ENCODE measurements at regions not wholly inside any gene's neighbourhood (a gene's known extent, or its start where the extent isn't known, plus 50 kb on each side); places are given as distances from the start of the nearest gene placed in this dataset.

DNA sequence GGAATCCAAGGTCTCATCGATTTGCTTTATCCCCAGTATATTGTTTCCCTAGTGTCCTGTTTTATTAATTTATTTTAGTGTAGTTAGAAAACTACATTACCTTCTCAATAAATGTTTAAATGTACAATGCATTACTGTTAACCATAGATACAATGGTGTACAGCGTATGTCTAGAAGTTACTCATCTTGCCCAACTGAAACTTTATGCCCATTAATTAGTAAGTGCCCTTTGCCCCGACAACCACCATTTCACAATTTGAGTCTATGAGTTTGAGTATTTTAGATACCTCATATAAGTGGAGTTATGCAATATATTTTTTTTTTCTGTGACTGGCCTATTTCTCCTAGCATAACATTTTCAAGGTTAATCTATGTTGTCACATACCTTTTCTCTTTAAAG, 1343.0 kb upstream of the SLC39A10 start:
- POLR2A ChIA-PET = no interaction called here
- DNase-seq (ENCODE audit: low spot score) (no peak), ATAC-seq (no peak)
- Mint-ChIP-seq H3K36me3 (no peaks in the 10 kb centered on the region), H3K9me3 (no peaks in the 10 kb centered on the region), H3K27me3 (ENCODE audit: low read depth) (no peaks in the 10 kb centered on the region), H3K4me1 (no peaks in the 10 kb centered on the region), H3K27ac (no peak overlapping the region), H3K4me3 (no peak overlapping the region)
- CTCF ChIA-PET = no interaction called here
- TF ChIP-seq ZNF281 (CRISPR knock-in tag; IDR thresholded peaks at IDR 0.05) (no peak), RELA (CRISPR knock-in tag; IDR thresholded peaks at IDR 0.05; ENCODE audit: borderline replicate concordance) (no peak), PRRX2 (CRISPR knock-in tag; IDR thresholded peaks at IDR 0.05) (no peak), MYBL2 (CRISPR knock-in tag; IDR thresholded peaks at IDR 0.05) (no peak), TEAD4 (CRISPR knock-in tag; IDR thresholded peaks at IDR 0.05) (no peak), E2F1 (CRISPR knock-in tag; IDR thresholded peaks at IDR 0.05) (no peak), OVOL2 (CRISPR knock-in tag; IDR thresholded peaks at IDR 0.05; ENCODE audit: borderline replicate concordance) (no peak), SOX15 (CRISPR knock-in tag; IDR thresholded peaks at IDR 0.05) (no peak)

GRCh38 chr2:194304191-194304590, 1352.8 kb upstream of the SLC39A10 start:
- ChIA-PET CTCF (no interaction called here), POLR2A (no interaction called here)
- Mint-ChIP-seq H3K4me1 (peaks cover 8% of the 10 kb centered on the region; the same call in 1 of the 2 replicates), H3K27ac (no peak overlapping the region), H3K4me3 (no peak overlapping the region), H3K9me3 (no peaks in the 10 kb centered on the region), H3K36me3 (no peaks in the 10 kb centered on the region), H3K27me3 (ENCODE audit: low read depth) (no peaks in the 10 kb centered on the region)
- no peak for DNase-seq (ENCODE audit: low spot score)
- TF ChIP-seq FOXJ3 (CRISPR knock-in tag; IDR thresholded peaks at IDR 0.05; ENCODE audit: borderline replicate concordance) (no peak), TP53 (CRISPR knock-in tag; IDR thresholded peaks at IDR 0.05) (no peak), FOXP1 (CRISPR knock-in tag; IDR thresholded peaks at IDR 0.05; ENCODE audit: borderline replicate concordance) (no peak), IRF2 (CRISPR knock-in tag; IDR thresholded peaks at IDR 0.05; ENCODE audit: borderline replicate concordance, low read depth) (no peak), CREM (CRISPR knock-in tag; IDR thresholded peaks at IDR 0.05) (no peak), ZBTB43 (CRISPR knock-in tag; IDR thresholded peaks at IDR 0.05) (no peak), SMAD4 (CRISPR knock-in tag; IDR thresholded peaks at IDR 0.05) (no peak), NFYB (CRISPR knock-in tag; conservative IDR thresholded peaks at IDR 0.05; ENCODE audit: low read depth) (no peak), NR1H2 (CRISPR knock-in tag; IDR thresholded peaks at IDR 0.05) (no peak), ESRRA (CRISPR knock-in tag; IDR thresholded peaks at IDR 0.05; ENCODE audit: borderline replicate concordance) (no peak), FOXP4 (CRISPR knock-in tag; IDR thresholded peaks at IDR 0.05) (no peak), SOX15 (CRISPR knock-in tag; IDR thresholded peaks at IDR 0.05) (no peak)
- TF ChIP-seq, protein P1, sequence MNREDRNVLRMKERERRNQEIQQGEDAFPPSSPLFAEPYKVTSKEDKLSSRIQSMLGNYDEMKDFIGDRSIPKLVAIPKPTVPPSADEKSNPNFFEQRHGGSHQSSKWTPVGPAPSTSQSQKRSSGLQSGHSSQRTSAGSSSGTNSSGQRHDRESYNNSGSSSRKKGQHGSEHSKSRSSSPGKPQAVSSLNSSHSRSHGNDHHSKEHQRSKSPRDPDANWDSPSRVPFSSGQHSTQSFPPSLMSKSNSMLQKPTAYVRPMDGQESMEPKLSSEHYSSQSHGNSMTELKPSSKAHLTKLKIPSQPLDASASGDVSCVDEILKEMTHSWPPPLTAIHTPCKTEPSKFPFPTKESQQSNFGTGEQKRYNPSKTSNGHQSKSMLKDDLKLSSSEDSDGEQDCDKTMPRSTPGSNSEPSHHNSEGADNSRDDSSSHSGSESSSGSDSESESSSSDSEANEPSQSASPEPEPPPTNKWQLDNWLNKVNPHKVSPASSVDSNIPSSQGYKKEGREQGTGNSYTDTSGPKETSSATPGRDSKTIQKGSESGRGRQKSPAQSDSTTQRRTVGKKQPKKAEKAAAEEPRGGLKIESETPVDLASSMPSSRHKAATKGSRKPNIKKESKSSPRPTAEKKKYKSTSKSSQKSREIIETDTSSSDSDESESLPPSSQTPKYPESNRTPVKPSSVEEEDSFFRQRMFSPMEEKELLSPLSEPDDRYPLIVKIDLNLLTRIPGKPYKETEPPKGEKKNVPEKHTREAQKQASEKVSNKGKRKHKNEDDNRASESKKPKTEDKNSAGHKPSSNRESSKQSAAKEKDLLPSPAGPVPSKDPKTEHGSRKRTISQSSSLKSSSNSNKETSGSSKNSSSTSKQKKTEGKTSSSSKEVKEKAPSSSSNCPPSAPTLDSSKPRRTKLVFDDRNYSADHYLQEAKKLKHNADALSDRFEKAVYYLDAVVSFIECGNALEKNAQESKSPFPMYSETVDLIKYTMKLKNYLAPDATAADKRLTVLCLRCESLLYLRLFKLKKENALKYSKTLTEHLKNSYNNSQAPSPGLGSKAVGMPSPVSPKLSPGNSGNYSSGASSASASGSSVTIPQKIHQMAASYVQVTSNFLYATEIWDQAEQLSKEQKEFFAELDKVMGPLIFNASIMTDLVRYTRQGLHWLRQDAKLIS (CRISPR knock-in tag; IDR thresholded peaks at IDR 0.05; ENCODE audit: borderline replicate concordance) = no peak
- TF ChIP-seq, protein P2, sequence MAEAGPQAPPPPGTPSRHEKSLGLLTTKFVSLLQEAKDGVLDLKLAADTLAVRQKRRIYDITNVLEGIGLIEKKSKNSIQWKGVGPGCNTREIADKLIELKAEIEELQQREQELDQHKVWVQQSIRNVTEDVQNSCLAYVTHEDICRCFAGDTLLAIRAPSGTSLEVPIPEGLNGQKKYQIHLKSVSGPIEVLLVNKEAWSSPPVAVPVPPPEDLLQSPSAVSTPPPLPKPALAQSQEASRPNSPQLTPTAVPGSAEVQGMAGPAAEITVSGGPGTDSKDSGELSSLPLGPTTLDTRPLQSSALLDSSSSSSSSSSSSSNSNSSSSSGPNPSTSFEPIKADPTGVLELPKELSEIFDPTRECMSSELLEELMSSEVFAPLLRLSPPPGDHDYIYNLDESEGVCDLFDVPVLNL (CRISPR knock-in tag; IDR thresholded peaks at IDR 0.05; ENCODE audit: borderline replicate concordance, low read depth) = no peak
- ATAC-seq = no peak

All from WTC11 (cell line).